ENCODE measurements at regions not wholly inside any gene's neighbourhood (a gene's known extent, or its start where the extent isn't known, plus 50 kb on each side); places are given as distances from the start of the nearest gene placed in this dataset.

DNA sequence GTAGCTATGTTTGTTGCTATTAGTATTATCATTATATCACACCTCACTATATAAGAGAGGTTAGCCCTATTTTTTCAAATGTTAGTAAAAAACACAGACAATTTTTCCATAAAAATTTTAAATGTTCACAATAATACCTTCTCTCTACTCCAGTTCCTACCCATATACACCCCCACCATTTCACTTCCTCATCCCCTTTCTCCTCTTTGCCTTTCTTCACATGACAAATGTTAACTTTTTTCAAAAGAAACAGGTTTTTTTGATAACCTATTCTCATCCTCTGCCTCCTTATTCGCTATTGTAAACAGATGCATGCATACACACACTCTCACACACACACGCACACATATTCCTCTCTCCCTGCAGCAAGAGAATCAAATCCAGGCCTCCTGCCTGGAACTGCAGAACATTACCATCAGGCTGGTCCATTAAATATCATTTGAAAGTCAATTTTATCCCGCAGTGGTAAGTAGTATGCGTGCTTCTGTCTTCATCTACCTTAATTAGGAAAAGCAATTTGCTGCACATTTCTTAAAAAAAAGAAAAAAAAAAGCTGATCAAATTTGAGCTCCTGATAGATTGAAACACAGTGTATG, 55.5 kb downstream of the MID1IP1 start:
- no peak for DNase-seq

GRCh38 chrX:38857736-38858523, 56.7 kb downstream of the MID1IP1 start:
- no peak for DNase-seq

DNA sequence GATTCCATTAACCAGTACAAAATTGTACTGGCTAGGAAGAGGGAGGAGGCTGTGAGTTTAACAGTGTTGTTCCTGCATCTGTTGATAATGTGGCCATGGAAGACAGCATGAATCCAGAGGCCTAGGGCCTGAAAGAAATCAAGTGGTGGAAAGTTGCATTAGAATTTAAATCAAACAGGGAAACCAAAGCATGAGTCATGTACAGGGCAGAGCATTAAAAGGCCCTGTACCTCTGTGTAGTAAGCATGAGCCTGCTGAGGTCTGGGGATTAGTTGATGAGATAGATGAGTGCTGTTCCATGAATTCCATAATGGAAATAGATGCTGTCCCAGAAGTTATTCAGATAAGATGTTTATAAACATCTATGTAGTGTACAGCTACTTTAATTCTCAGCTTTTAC, 58.3 kb downstream of the MID1IP1 start:
- no peak for DNase-seq

DNA sequence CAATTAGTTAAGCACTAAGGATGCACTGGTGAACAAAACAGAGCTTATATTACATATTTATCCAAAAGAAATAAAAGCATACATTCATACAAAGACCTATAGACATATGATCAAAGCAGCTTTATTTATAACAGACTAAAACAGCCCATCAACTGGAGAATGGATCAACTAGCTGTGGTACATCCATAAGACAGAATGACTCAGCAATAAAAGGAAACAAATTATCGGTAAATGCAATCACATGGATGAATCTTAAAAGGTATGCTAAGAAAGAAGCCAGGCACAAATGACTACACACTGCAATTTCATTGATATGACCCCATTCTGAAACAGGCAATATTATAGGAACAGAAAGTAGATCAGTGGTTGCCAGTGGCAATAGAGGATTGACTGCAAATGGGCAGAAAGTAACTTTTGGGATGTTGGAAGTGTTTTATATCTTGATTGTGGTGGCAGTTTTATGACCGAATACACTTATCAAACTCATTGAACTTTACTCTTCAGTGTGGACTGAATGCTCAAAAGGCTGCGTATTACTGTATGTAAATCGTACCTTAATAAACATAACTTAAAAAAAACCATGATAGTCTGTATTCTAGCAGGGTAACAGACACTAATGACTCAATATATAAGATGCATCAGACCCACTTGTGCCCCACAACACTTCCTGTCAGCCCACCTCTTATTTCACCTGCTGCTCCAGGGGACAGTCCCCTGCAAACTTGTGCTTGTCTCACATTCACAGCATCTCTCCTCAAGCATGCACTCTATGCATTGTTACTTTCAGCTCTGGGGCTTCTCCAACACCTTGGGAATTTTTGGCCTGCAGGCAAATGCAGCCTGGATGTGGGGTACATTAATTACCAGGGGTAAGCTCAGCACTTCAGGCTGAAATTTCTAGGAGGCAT, 59.1 kb downstream of the MID1IP1 start:
- DNase-seq, result no peak

DNA sequence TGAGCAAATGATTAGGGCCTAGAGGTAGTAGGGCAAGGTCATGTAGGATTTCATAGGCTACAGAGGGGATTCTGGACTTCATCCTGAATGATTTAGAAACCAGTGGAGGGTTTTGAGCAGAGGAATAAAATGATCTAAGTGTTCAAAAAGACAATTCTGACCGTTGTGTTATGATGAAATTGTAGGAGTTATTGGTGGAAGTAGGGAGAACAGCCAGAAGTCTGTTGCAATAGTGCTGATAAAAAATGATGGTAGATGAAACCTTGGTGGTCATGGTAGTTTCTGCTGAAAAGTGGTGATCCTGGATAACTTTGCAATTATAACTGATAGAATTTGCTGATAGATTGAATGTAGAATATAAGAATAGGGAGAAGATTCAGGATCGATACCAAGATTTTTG, 60.2 kb downstream of the MID1IP1 start:
- DNase-seq, result no peak

- no peak for DNase-seq
These were observed 60.8 kb downstream of the MID1IP1 start for GRCh38 chrX:38862100-38862499.

GRCh38 chrX:38864165-38864564, 62.9 kb downstream of the MID1IP1 start:
- no peak for DNase-seq

DNA sequence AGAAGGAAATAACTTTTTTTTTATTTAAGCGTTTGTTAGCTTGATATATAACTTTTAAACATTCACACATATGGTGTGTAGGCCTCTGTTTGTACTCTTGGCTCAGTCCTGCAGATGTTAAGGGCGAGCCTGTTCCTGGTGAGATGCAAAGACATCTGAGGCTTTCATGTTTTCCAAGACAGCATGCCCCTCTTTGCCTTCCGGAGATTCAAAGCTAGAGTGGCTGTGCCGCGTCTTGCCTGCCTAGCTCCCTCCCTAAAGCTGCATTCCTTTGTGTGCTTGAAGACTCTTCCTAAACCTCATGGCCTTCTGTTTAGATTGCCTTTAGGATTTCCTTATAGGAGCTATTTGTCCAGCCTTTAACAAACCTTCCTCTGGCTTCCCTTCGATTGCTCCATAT, 67.1 kb downstream of the MID1IP1 start:
- DNase-seq, result no peak

- DNase-seq, result no peak
These were observed 67.7 kb downstream of the MID1IP1 start for GRCh38 chrX:38868941-38869401.

- no peak for DNase-seq
These were observed 69.2 kb downstream of the MID1IP1 start for GRCh38 chrX:38870361-38870895.

GRCh38 chrX:38871129-38872029, 70.1 kb downstream of the MID1IP1 start:
- DNase-seq, result no peak

DNA sequence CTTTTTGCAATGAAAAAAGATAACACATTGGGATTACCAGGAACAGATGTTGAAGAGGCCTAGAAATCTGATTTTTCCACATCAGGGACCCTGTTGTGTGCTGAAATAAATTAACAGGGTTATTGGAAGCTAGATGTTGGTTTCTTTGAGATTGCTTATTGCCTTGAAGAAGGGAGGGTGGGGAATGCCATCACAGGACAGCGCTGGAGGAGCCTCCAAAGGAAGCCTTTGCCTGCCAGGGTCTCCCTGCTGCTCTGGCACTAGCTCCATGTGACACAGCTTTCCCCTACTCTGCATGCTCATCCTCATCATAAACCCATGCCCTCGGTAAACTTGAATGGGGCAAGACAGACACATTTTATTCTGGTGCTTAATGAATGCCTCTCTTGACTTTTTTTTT, 76.1 kb downstream of the MID1IP1 start:
- DNase-seq, result peak; percentile 34

GRCh38 chrX:38878641-38879340, 77.5 kb downstream of the MID1IP1 start:
- DNase-seq, result no peak

- no peak for DNase-seq
These were observed 78.5 kb downstream of the MID1IP1 start for GRCh38 chrX:38879631-38880220.

DNA sequence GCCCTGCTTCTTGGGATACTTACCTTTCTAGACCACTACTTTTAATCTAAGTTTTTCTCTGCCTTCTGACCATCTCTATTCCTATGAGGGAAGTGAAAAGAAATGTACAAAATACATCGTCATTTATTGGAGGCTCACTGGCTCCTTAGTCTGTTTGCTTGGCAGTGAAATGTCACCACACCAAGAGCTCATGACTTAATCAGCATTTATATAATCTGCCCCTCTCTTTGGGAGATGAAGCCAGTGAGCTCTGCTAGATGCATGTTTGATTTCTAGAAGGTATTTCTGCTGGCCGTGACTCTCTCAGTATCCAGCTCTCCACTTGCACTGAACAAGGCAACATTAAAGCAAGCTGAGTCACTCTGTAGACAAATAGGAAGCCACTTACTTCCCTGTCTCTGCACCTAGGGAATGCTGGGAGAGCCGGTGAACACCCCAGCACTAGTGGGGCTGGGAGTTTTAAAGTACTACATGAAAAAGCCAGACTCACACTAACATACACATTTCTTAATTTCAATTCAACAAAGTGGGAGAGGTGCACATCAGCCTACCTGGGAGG, 79.1 kb downstream of the MID1IP1 start:
- DNase-seq, result no peak

- no peak for DNase-seq
These were observed 79.8 kb downstream of the MID1IP1 start for GRCh38 chrX:38881066-38881465.

DNA sequence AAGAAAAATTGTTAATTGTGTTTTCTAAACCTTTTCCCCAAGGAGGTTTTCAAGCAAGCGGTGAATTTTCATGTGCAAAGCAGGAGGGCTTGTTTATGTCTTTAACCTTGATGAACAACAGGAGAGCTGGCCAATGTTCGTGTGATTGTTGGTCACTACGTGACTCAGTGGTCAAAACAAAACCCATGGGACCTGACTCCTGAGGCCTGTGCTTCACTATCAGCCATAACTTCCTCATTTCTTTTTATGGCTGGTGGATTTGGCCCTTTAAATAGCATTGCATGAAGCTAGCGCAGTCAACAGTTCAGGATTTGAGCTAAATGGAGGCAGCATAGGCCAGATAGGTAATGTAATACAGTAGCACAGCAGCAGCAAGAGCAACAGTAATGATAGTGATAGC, 80.5 kb downstream of the MID1IP1 start:
- DNase-seq, result no peak

DNA sequence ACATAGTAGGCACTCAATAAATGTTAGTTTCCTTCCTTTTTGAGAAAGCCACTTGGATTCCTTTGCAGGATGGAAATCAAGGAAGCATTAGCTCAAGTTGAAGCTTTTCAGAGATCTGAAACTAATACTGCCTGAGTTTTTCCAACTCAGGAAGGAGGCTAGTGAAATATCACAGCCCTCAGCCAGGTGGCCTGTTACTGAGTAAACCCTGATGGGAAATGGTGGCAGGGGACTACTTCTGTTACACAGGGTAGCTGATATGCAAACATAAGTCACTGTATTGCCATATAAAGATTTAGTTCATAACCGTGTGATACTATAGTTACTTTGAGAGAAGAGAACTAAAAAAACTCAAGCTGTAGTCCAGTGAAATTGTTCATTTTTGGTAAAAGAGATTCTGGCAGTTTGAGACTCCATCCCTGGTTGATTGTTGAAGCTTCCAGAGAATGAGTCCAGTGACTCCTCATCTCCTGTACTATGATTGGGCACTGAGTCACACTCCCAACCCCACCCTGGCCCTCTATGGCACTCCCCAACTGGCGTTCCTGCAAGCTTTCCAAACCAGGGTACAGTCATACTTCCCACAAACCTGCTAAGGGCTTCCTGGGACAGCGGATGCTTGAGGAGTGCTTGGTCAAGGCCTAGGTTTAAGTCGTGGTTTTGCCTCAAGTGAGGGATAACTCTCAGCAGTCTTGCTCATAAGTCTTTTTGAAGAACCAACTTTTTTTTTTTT, 81.8 kb downstream of the MID1IP1 start:
- no peak for DNase-seq

DNA sequence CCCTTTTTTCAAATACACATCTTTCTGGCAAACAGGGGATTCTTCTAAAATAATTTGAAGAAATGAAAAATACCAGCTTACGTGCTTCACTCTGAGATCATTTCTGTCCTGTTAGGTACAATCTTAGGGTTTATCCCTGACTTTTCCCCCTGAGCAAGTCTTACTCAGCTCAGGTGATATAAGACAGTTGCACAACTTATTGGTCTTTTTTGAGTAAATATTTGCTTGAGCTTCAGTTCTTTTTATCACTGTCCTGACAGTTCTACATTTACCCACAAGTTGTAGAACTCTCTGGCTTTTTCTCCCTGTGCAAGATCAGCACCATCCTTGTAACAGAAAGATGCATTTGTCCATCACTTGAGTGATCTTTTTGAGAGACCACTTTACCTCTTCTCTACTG, 84.9 kb downstream of the MID1IP1 start:
- DNase-seq, result no peak

DNA sequence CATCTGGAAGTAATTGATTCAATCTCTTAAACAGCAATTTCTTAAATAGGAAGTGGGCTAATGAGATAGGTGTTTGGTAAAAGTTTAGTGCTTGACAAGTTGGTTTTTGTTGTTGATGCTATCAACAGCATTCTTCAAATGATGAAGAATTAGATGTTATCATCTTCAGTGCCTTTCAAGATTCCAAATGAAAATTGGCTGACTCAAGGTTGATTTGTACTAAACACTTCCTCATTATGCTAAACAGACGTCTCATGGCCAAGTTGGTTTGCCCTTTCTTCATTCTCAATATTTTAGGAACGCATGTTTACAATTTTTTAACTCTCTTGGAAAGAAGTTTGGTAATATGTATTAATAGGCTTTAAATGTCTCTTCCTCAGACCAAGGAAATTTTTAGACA, 86.0 kb downstream of the MID1IP1 start:
- DNase-seq, result no peak

Measured in NCI-H2171 treated with DMSO at 0.1 percent for 48 hours (cell line).